ENCODE measurements at regions not wholly inside any gene's neighbourhood (a gene's known extent, or its start where the extent isn't known, plus 50 kb on each side); places are given as distances from the start of the nearest gene placed in this dataset.
"Not testable (repeated sequence)": the region's sequence is repeated elsewhere in the genome, so short reads cannot be mapped to it uniquely, and the experiment has no call there.

- no peak for DNase-seq (ENCODE audit: low read depth in 3 of 3)
Measured at GRCh38 chr3:157920822-157921700, 185.2 kb downstream of the SHOX2 start.

DNA sequence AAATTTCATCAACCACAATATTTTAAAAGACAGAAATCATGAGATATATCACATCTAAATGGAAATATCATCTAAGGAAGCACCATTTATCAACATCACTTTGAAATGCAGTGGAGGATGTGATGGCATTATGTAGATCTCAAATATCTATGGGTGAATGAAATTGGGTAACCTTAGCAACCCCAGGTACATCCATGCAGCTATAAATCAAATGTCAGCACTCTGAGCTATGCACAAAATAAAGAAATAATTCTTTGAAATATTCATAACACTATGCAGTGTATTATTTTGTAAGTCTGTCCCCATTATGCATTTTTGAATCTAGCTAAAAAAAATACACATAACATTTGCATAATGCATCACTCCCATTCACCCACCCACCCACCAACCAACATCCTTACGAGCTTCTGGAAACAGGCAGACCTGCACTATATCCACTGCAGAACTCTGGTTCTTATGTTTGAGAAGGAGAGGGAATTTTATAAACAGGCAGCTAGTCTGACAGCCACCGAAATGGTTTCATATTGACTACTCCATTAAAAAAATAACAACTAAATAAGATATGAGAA lies 186.8 kb downstream of the SHOX2 start:
- no peak for DNase-seq (ENCODE audit: low read depth in 3 of 3)

DNA sequence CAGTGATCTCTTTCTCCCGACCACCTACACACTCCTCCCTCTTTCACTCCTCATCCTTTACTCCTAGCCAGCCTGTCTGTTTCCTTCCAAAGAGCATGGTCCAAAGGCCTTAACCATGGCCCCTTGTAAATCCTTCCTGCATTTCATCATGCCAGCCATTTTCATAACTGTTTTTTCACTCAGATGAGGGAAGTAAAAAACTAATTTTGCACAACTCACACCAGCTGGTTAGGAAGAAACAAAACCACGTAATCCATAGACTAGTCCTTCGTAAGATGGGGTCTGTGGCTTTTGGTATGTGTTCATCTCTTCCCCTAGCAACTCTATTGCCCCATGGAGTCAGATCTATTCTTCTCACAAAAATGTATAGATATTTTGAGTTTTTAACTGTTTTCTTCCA lies 187.8 kb downstream of the SHOX2 start:
- DNase-seq (ENCODE audit: low read depth in 3 of 3): no peak

DNA sequence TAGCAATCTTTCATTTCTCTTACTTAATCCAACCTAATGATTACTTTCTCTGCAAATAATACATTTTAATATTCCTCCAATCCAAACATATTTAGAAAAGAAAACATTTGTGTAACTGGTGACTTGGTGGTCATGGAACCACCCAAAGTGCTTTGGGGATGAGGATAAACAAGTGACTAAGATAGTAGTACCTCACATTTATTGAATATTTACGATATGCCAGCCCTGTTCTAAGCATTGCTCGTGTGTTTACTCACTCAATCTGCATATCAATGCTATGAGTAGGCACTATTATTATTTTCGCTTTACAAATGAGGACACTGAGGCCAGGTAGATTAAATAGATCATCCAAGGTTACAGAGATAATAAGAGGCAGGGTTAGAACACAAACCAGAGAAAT lies 189.5 kb downstream of the SHOX2 start:
- DNase-seq (ENCODE audit: low read depth in 3 of 3): no peak

GRCh38 chr3:157914882-157915281 lies 191.3 kb downstream of the SHOX2 start:
- no peak for DNase-seq (ENCODE audit: low read depth in 3 of 3)

DNA sequence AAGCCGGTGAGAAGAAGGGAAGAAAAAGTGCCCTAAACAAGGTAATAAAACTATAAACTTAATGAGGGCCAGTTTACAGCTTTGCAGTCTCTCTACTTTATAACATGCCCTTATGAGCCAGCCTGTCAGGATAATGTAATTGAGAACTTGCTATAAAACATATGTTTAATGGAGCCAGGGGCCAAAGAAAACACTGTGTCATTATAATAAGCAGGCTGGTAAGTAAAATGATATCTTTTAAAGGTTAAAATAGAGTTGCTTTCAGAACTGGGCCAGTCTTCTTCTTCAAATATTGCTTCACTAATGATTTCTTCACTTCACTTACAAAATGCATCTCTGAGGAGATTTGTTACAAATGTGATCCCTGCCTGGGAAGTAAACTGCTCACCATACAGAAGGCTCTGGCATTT lies 192.5 kb downstream of the SHOX2 start:
- DNase-seq (ENCODE audit: low read depth in 3 of 3): no peak

- no peak for DNase-seq (ENCODE audit: low read depth in 3 of 3)
Measured at GRCh38 chr3:157912514-157913451, 193.4 kb downstream of the SHOX2 start.

GRCh38 chr3:157906627-157907026 lies 199.6 kb downstream of the SHOX2 start:
- no peak for DNase-seq (ENCODE audit: low read depth in 3 of 3)

DNA sequence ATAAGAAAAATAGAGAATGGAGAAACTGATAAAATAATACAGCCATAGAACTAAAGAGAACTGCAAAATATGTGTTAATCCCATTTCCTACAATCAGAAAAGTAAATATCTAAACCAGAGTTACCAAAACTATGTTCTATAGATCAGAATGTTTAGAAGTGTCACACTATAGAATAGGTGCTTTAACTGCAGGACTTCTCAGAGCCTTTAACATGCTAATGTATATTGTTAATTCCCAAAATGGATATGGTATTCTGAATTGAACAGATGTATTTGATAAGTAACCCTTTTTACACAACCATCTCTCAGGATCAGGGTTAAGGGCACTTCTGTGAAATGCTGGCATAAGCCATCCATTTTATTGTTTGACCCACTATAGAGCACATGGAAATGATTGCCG lies 200.3 kb downstream of the SHOX2 start:
- no peak for DNase-seq (ENCODE audit: low read depth in 3 of 3)

- not testable (repeated sequence) for DNase-seq (ENCODE audit: low read depth in 3 of 3)
Measured at GRCh38 chr3:157902680-157903079, 203.5 kb downstream of the SHOX2 start.

DNA sequence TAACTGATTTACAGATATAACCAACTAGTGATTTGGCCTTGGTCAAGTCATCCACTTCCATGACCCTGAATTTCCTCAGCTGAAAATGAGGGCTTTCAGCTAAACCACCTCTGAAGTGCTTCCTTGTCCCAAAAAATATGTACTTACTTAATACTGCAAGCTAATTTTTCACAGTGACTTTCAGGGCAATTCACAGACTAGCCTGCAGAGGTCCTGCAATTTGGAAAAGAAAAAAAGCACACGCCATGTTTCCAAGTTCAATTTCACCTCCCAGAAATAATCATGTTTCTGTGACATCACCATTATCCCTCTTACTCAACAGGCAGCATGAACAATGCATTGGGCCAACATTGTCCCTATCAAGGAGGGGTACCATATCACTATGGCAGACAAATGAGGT lies 218.2 kb downstream of the SHOX2 start:
- no peak for DNase-seq (ENCODE audit: low read depth in 3 of 3)

GRCh38 chr3:157876556-157876955 lies 229.7 kb downstream of the SHOX2 start:
- DNase-seq (ENCODE audit: low read depth in 3 of 3): no peak

GRCh38 chr3:157872902-157873301 lies 233.3 kb downstream of the SHOX2 start:
- DNase-seq (ENCODE audit: low read depth in 3 of 3): no peak

DNA sequence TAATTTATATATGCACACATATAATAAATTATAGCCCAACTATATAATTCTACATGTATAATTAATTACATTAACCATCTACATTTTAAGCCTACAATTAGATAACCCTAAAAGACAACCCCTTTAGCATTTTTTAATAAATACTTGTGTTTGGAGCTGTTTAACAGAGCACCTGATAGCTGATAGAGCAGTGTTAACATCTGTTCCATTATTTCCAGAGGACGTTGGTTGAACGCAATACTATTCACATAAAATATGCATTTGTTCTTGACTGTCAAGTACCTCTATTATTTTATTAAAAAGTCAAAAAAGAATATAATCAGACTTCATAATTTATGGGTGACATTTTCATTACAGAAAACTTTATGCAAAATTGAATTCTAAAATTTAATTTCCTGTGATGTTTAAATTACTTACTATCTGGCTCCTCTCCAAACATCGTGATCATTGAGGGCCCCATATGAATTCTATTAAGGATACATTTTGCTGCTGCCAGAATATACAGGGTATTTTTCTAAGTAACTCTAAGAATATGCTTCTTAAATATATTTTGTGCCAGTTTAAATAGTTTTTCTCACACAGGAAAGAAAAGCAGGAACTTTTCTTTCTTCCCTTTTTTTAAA lies 234.3 kb downstream of the SHOX2 start:
- no peak for DNase-seq (ENCODE audit: low read depth in 3 of 3)

DNA sequence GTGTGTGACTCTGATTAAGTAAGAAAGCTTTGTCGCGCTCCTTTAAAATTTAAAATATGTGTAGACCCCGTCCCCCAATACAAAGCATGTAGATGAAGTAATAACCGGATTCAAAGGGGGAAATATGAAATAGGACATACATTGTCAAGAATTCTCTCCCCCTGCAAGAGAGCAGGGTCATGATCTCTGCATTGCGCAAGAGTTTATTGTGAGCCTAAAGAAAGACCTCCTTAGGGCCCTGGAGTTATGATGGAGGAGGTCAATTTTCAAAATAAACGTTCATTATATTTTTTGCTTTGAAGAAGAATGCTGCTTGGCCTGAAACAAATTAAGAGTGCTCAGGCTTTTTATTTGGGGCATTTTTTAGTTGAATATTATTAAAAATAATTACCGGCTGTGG lies 235.0 kb downstream of the SHOX2 start:
- DNase-seq (ENCODE audit: low read depth in 3 of 3): no peak

- no peak for DNase-seq (ENCODE audit: low read depth in 3 of 3)
Measured at GRCh38 chr3:157868946-157869345, 237.3 kb downstream of the SHOX2 start.

DNA sequence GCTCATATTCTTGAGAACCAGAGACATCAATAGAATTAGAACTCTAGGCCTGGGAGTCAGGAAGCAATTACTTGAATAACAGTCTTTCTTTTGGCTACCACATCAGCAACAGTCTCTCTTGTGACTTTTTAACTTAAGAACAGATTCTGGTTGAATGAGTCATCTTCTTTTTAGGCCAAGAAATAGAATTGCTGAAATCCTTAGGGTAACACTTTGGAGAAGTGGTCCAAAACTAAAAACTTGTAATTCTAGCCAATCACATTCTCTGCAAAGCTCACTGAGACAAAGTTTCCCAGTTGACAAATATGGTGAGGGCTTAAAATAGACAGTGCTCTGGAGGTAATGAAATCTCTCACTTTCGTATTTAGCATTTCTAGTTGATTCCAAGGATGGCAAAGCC lies 238.0 kb downstream of the SHOX2 start:
- no peak for DNase-seq (ENCODE audit: low read depth in 3 of 3)

DNA sequence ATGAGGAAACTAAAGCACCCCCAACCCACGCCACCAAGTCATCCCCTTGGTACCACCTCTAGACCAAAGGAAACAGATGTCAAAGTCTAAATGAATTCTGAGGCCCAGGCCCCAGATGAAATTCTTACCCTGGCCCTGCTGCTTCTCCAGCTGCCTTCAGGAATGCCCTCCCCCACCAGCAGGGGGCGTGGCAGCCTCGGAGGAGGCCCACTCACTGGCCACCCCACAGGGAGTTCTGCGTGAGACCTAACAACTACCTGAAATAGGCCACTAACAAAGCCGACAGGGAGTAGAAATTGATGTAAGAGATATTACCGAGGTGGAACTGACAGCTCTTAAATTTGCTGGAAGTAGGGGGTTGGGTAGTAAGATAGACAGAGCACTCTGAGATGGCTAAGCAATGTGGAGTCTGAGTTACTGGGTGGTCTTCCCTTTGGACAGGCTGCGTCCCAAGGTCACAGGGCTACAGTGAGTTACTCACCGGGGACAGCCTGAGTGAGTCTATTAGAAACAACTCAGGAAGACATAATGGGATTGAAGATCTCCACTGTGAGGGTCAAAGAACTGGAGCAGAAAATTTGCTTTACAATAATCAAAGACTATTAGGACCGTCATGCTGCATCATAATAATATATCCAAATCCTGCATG lies 240.7 kb downstream of the SHOX2 start:
- peak in 2 of 3 donors; percentile 3 to 7 for DNase-seq (ENCODE audit: low read depth in 3 of 3)

GRCh38 chr3:157861076-157861765 lies 245.0 kb downstream of the SHOX2 start:
- no peak for DNase-seq (ENCODE audit: low read depth in 3 of 3)

DNA sequence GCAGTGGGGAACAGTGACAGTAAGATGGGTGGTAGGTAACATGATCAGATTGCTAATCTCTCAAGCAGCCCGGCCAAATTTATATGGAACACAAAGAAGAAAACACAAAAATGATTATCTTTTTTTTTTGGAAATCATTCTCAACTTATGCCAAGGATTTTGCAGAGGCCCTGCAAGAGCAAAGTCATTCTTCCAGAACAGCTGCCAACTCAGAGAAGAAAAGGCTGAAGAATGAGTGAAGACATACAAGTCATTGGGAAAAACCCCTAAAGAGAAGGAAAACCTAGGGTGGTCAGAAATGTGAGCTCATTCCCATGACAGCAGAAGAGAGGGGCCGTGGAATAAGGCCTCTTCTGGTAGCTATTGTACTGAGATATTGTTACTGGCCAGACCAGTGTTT lies 246.7 kb downstream of the SHOX2 start:
- no peak for DNase-seq (ENCODE audit: low read depth in 3 of 3)

GRCh38 chr3:157858821-157859220 lies 247.4 kb downstream of the SHOX2 start:
- no peak for DNase-seq (ENCODE audit: low read depth in 3 of 3)

Measured in stimulated activated CD4-positive, alpha-beta T cell treated with anti-CD3 and anti-CD28 coated beads, TNF-alpha, amount 100 ng/mL, for 48 hours (primary cell).